NCI-H2196 treated with DMSO at 0.1 percent for 48 hours (cell line): ENCODE measurements at regions not wholly inside any gene's neighbourhood (a gene's known extent, or its start where the extent isn't known, plus 50 kb on each side); places are given as distances from the start of the nearest gene placed in this dataset.

Source experiments
- DNase-seq: peaks from one replicate; lab custom pipeline; 2025; ENCODE audit not compliant: unreplicated experiment; lab: John Stamatoyannopoulos, UW

GRCh38 chr18:2281523-2282199 is 289.6 kb downstream of the METTL4 start:
- no peak for DNase-seq

GRCh38 chr18:2293109-2293839 is 278.0 kb downstream of the METTL4 start:
- DNase-seq: no peak

- DNase-seq: no peak
Observed at GRCh38 chr18:2301316-2301715, 270.0 kb downstream of the METTL4 start.

GRCh38 chr18:2302012-2302411 is 269.3 kb downstream of the METTL4 start:
- DNase-seq: no peak

- DNase-seq: no peak
Observed at GRCh38 chr18:2302628-2303516, 268.4 kb downstream of the METTL4 start.

- DNase-seq: no peak
Observed at GRCh38 chr18:2303517-2304238, 267.6 kb downstream of the METTL4 start.

GRCh38 chr18:2304378-2305175 is 266.7 kb downstream of the METTL4 start:
- DNase-seq: no peak

GRCh38 chr18:2306606-2307005 is 264.7 kb downstream of the METTL4 start:
- no peak for DNase-seq

- no peak for DNase-seq
Observed at GRCh38 chr18:2310886-2311285, 260.4 kb downstream of the METTL4 start.

- DNase-seq: no peak
Observed at GRCh38 chr18:2312440-2312839, 258.9 kb downstream of the METTL4 start.

GRCh38 chr18:2313332-2313731 is 258.0 kb downstream of the METTL4 start:
- no peak for DNase-seq

GRCh38 chr18:2316082-2316750 is 255.1 kb downstream of the METTL4 start:
- no peak for DNase-seq

GRCh38 chr18:2316751-2317696 is 254.3 kb downstream of the METTL4 start:
- DNase-seq: no peak

- DNase-seq: no peak
Observed at GRCh38 chr18:2324459-2324858, 246.8 kb downstream of the METTL4 start.

- DNase-seq: no peak
Observed at GRCh38 chr18:2325308-2325849, 245.9 kb downstream of the METTL4 start.

- DNase-seq: no peak
Observed at GRCh38 chr18:2325933-2326332, 245.4 kb downstream of the METTL4 start.

- no peak for DNase-seq
Observed at GRCh38 chr18:2326999-2327398, 244.3 kb downstream of the METTL4 start.

- DNase-seq: no peak
Observed at GRCh38 chr18:2330764-2331163, 240.5 kb downstream of the METTL4 start.
